ENCODE measurements at regions not wholly inside any gene's neighbourhood (a gene's known extent, or its start where the extent isn't known, plus 50 kb on each side); places are given as distances from the start of the nearest gene placed in this dataset.

DNA sequence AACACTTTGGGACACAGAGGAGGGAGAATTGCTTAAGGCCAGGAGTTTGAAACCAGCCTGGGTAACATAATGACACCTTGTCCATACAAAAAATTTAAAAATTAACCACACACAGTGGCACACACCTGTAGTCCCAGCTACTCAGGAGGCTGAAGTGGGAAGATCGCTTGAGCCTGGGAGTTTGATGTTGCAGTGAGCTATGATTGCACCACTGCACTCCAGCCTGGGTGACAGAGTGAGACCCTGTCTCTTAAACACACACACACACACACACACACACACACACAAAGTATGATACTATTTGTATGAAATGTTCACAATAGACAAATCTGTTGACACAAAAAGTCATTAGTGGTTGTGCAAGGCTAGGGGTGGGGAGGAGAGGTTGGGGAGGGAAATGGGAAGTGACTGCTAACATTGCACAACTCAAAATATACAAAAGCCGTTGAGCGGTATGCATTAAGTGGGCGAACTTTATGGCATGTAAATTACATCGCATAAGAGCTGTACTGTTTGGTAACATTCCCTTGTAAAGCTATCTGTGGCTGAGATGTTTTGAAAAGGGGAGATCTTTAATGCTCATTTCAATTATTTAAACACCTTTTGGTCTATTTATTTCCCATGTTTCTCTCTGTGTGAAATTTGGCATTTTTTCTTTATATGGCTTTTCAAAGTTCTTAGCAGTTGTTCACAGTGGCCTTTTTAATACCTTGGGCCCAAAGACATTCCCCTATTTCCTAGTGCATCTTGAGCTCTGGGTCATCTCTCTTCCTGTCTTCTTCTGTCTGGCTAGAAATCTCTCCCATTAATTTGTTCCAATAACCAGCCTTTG lies 58.9 kb upstream of the ZNF516 start:
- no peak overlapping the region for H3K9ac ChIP-seq (ENCODE audit: low read length)
- no peak overlapping the region for H3K4me3 ChIP-seq (replicated peaks in 1 of 2; ENCODE audit: low read depth in 1 of 2, low read length in 2 of 2)
- no peak for TF ChIP-seq FOSL1 (IDR thresholded peaks at IDR 0.05; ENCODE audit: low read depth)
- TF ChIP-seq YY1 (IDR thresholded peaks at IDR 0.05; ENCODE audit: extremely low read depth, insufficient replicate concordance, low read depth, low read length) = no peak
- TF ChIP-seq SIN3A (IDR thresholded peaks at IDR 0.05; ENCODE audit: low read depth) = no peak
- no TSS peak for BruUV-seq (replicated peaks)
- H3K36me3 ChIP-seq (ENCODE audit: control insufficient read depth in 1 of 2, insufficient read depth in 2 of 2, low read length in 2 of 2) = no peaks in the 10 kb centered on the region
- no peaks in the 10 kb centered on the region for H4K20me1 ChIP-seq (ENCODE audit: insufficient read depth)
- no peaks in the 10 kb centered on the region for H3K9me2 ChIP-seq (ENCODE audit: insufficient read depth)
- ATAC-seq (no peak), DNase-seq (ENCODE audit: low read depth, low spot score) (no peak)
- no peak overlapping the region for H3K27ac ChIP-seq (ENCODE audit: low read depth, low read length)
- H2AFZ ChIP-seq (ENCODE audit: low read depth, low read length, poor library complexity, severe bottlenecking) = no peak overlapping the region
- intact Hi-C loops (cut with micrococcal nuclease) = no loop called here
- no peak overlapping the region for H3K4me2 ChIP-seq (ENCODE audit: low read length)
- RAD21 ChIA-PET (ENCODE audit: low non-redundant PET in 1 of 2, low total read pairs in 2 of 2, uncharacterized antibody in 2 of 2, unreplicated experiment in 2 of 2) = no interaction called here
- H3K4me1 ChIP-seq (ENCODE audit: control insufficient read depth in 1 of 2, insufficient read depth in 2 of 2, low read length in 2 of 2) = peaks cover 3 to 18% of the 10 kb centered on the region in 2 experiments; a peak in 2 of 4 replicates
- no peaks in the 10 kb centered on the region for H3K9me3 ChIP-seq (ENCODE audit: control insufficient read depth in 1 of 2, insufficient read depth in 1 of 2, low read depth in 1 of 2, low read length in 2 of 2)
- no peaks in the 10 kb centered on the region for H3K27me3 ChIP-seq (ENCODE audit: insufficient read depth, low read length)
- POLR2A ChIA-PET = no interaction called here
- CTCF ChIA-PET = no interaction called here
- no peaks in the 10 kb centered on the region for H3K79me2 ChIP-seq (ENCODE audit: insufficient read depth, low read length)

DNA sequence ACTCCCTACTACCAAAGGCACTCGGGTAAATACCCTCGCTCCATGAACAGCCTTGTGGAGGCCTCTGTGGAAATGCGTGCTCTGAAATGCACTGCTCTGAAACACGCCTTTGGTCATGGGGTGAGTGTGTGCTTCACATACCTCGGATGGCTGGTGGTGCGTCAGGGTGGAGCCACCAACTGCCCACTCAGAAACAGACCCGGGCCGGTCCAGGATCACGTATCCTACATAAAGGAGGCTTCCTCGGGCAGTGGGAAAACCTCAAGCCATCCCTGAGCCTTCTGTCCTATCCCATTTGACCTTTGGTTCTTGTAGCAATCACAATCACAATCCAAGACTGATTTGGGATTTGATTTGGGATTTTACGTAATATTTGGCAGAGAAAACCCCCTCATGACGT lies 53.5 kb upstream of the ZNF516 start:
- no peaks in the 10 kb centered on the region for H4K20me1 ChIP-seq (ENCODE audit: insufficient read depth)
- POLR2A ChIA-PET = no interaction called here
- no peaks in the 10 kb centered on the region for H3K27me3 ChIP-seq (ENCODE audit: insufficient read depth, low read length)
- no peak overlapping the region for H3K9ac ChIP-seq (ENCODE audit: low read length)
- H3K79me2 ChIP-seq (ENCODE audit: insufficient read depth, low read length) = no peaks in the 10 kb centered on the region
- no peaks in the 10 kb centered on the region for H3K9me3 ChIP-seq (ENCODE audit: control insufficient read depth in 1 of 2, insufficient read depth in 1 of 2, low read depth in 1 of 2, low read length in 2 of 2)
- H3K4me3 ChIP-seq (replicated peaks in 1 of 2; ENCODE audit: low read depth in 1 of 2, low read length in 2 of 2) = no peak overlapping the region
- CTCF ChIA-PET = no interaction called here
- H3K36me3 ChIP-seq (ENCODE audit: control insufficient read depth in 1 of 2, insufficient read depth in 2 of 2, low read length in 2 of 2) = no peaks in the 10 kb centered on the region
- H3K27ac ChIP-seq (ENCODE audit: low read depth, low read length) = no peak overlapping the region
- RAD21 ChIA-PET (ENCODE audit: low non-redundant PET in 1 of 2, low total read pairs in 2 of 2, uncharacterized antibody in 2 of 2, unreplicated experiment in 2 of 2) = no interaction called here
- ATAC-seq = no peak
- no peaks in the 10 kb centered on the region for H3K9me2 ChIP-seq (ENCODE audit: insufficient read depth)
- BruUV-seq (replicated peaks) = no TSS peak
- no peak overlapping the region for H2AFZ ChIP-seq (ENCODE audit: low read depth, low read length, poor library complexity, severe bottlenecking)
- H3K4me1 ChIP-seq (ENCODE audit: control insufficient read depth in 1 of 2, insufficient read depth in 2 of 2, low read length in 2 of 2) = no peaks in the 10 kb centered on the region
- TF ChIP-seq EGR1 (IDR thresholded peaks at IDR 0.05; ENCODE audit: low read depth) (no peak), ELF1 (IDR thresholded peaks at IDR 0.05; ENCODE audit: borderline replicate concordance, low read depth) (no peak), YY1 (IDR thresholded peaks at IDR 0.05; ENCODE audit: extremely low read depth, insufficient replicate concordance, low read depth, low read length) (no peak), ZNF274 (IDR thresholded peaks at IDR 0.05; ENCODE audit: low read depth, low read length) (no peak), EZH2phosphoT487 (IDR thresholded peaks at IDR 0.05; ENCODE audit: borderline replicate concordance) (no peak), JUND (IDR thresholded peaks at IDR 0.05) (no peak), FOSL1 (IDR thresholded peaks at IDR 0.05; ENCODE audit: low read depth) (no peak)
- TF ChIP-seq, protein P1, sequence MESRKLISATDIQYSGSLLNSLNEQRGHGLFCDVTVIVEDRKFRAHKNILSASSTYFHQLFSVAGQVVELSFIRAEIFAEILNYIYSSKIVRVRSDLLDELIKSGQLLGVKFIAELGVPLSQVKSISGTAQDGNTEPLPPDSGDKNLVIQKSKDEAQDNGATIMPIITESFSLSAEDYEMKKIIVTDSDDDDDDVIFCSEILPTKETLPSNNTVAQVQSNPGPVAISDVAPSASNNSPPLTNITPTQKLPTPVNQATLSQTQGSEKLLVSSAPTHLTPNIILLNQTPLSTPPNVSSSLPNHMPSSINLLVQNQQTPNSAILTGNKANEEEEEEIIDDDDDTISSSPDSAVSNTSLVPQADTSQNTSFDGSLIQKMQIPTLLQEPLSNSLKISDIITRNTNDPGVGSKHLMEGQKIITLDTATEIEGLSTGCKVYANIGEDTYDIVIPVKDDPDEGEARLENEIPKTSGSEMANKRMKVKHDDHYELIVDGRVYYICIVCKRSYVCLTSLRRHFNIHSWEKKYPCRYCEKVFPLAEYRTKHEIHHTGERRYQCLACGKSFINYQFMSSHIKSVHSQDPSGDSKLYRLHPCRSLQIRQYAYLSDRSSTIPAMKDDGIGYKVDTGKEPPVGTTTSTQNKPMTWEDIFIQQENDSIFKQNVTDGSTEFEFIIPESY (IDR thresholded peaks at IDR 0.05; ENCODE audit: extremely low read depth, insufficient replicate concordance, low read length) = no peak
- TF ChIP-seq, protein P2, sequence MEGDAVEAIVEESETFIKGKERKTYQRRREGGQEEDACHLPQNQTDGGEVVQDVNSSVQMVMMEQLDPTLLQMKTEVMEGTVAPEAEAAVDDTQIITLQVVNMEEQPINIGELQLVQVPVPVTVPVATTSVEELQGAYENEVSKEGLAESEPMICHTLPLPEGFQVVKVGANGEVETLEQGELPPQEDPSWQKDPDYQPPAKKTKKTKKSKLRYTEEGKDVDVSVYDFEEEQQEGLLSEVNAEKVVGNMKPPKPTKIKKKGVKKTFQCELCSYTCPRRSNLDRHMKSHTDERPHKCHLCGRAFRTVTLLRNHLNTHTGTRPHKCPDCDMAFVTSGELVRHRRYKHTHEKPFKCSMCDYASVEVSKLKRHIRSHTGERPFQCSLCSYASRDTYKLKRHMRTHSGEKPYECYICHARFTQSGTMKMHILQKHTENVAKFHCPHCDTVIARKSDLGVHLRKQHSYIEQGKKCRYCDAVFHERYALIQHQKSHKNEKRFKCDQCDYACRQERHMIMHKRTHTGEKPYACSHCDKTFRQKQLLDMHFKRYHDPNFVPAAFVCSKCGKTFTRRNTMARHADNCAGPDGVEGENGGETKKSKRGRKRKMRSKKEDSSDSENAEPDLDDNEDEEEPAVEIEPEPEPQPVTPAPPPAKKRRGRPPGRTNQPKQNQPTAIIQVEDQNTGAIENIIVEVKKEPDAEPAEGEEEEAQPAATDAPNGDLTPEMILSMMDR (IDR thresholded peaks at IDR 0.05 in 2 of 3, conservative IDR thresholded peaks at IDR 0.05 in 1 of 3; ENCODE audit: borderline replicate concordance in 1 of 3, insufficient read depth in 1 of 3, low read depth in 2 of 3, low read length in 2 of 3) = no peak
- TF ChIP-seq, protein P3, sequence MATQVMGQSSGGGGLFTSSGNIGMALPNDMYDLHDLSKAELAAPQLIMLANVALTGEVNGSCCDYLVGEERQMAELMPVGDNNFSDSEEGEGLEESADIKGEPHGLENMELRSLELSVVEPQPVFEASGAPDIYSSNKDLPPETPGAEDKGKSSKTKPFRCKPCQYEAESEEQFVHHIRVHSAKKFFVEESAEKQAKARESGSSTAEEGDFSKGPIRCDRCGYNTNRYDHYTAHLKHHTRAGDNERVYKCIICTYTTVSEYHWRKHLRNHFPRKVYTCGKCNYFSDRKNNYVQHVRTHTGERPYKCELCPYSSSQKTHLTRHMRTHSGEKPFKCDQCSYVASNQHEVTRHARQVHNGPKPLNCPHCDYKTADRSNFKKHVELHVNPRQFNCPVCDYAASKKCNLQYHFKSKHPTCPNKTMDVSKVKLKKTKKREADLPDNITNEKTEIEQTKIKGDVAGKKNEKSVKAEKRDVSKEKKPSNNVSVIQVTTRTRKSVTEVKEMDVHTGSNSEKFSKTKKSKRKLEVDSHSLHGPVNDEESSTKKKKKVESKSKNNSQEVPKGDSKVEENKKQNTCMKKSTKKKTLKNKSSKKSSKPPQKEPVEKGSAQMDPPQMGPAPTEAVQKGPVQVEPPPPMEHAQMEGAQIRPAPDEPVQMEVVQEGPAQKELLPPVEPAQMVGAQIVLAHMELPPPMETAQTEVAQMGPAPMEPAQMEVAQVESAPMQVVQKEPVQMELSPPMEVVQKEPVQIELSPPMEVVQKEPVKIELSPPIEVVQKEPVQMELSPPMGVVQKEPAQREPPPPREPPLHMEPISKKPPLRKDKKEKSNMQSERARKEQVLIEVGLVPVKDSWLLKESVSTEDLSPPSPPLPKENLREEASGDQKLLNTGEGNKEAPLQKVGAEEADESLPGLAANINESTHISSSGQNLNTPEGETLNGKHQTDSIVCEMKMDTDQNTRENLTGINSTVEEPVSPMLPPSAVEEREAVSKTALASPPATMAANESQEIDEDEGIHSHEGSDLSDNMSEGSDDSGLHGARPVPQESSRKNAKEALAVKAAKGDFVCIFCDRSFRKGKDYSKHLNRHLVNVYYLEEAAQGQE (IDR thresholded peaks at IDR 0.05; ENCODE audit: low read depth) = no peak
- intact Hi-C loops (cut with micrococcal nuclease) = no loop called here
- H3K4me2 ChIP-seq (ENCODE audit: low read length) = no peak overlapping the region
- DNase-seq (ENCODE audit: low read depth, low spot score) = no peak

Measured in HCT116 (cell line).